Peyer's patch (tissue), 4 donors: ENCODE measurements at regions not wholly inside any gene's neighbourhood (a gene's known extent, or its start where the extent isn't known, plus 50 kb on each side); places are given as distances from the start of the nearest gene placed in this dataset.

ENCODE experiments used
- DNase-seq, 3 donors: peaks; one replicate each; pipeline ENCODE4 v3.0.0-alpha.2; 2017 to 2019
- H3K27ac ChIP-seq, 4 donors: fragments of 200-600 bp; sonication (generic); one replicate each; pipeline ENCODE4 v1.5.1; 2016 to 2019
- H3K27me3 ChIP-seq, 2 donors: fragments of 200-600 bp; sonication (generic); one replicate each; pipeline ENCODE4 v1.5.1; 2019
- H3K36me3 ChIP-seq, 3 donors: fragments of 200-600 bp; sonication (generic); one replicate each; pipeline ENCODE4 v1.5.1; 2016 to 2019
- H3K4me1 ChIP-seq, 4 donors: fragments of 200-600 bp; sonication (generic); one replicate each; pipeline ENCODE4 v1.5.1; 2016 to 2019
- H3K4me3 ChIP-seq, 4 donors: fragments of 200-600 bp; sonication (generic); 1 replicate in 3 of 4; 2 replicates in 1 of 4; pipeline ENCODE4 v1.5.1; 2016 to 2019; ENCODE audit warnings: mild to moderate bottlenecking in 1 of 4
- H3K9me3 ChIP-seq, 4 donors: fragments of 200-600 bp; sonication (generic); one replicate each; pipeline ENCODE4 v1.5.1; 2016 to 2019; ENCODE audit warnings: mild to moderate bottlenecking in 1 of 4
- POLR2A ChIP-seq, 2 donors: fragments of 450-650 bp; IDR thresholded peaks; one replicate each; pipeline ENCODE4 v1.5.1; 2017; ENCODE audit warnings: antibody characterized with exemption in 2 of 2, mild to moderate bottlenecking in 2 of 2, moderate library complexity in 2 of 2
- TF ChIP-seq, protein P1 (sequence below), 6 experiments: fragments of 450-650 bp in 4 of 6; fragments of 200-600 bp in 2 of 6; sonication (generic) in 1 of 6; IDR thresholded peaks; one replicate each; pipeline ENCODE4 v1.5.1; 2017 to 2019; ENCODE audit warnings: antibody characterized with exemption in 6 of 6, mild to moderate bottlenecking in 3 of 6, moderate library complexity in 1 of 6

DNA sequence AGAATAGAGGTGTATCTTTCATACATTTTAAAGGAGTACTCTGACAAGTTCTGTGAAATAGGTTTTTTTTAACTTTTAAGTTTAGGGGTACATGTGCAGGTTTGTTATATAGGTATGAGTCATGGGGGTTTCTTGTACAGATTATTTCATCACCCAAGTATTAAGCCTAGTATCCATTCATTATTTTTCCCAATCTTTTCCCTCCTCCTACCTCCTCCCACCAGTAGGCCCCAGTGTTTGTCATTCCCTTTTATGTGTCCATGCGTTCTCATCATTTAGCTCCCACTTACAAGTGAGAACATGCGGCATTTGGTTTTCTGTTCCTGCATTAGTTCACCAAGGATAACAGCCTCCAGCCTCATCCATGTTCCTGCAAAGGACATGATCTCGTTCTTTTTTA, 175.5 kb downstream of the CYB561 start:
- Histone ChIP-seq H3K9me3 (no peaks in the 10 kb centered on the region), H3K4me1 (no peaks in the 10 kb centered on the region), H3K36me3 (no peaks in the 10 kb centered on the region), H3K27me3 (no peaks in the 10 kb centered on the region), H3K27ac (no peak overlapping the region), H3K4me3 (no peak overlapping the region)
- no peak for DNase-seq
- TF ChIP-seq POLR2A (IDR thresholded peaks at IDR 0.05) = no peak
- TF ChIP-seq, protein P1, sequence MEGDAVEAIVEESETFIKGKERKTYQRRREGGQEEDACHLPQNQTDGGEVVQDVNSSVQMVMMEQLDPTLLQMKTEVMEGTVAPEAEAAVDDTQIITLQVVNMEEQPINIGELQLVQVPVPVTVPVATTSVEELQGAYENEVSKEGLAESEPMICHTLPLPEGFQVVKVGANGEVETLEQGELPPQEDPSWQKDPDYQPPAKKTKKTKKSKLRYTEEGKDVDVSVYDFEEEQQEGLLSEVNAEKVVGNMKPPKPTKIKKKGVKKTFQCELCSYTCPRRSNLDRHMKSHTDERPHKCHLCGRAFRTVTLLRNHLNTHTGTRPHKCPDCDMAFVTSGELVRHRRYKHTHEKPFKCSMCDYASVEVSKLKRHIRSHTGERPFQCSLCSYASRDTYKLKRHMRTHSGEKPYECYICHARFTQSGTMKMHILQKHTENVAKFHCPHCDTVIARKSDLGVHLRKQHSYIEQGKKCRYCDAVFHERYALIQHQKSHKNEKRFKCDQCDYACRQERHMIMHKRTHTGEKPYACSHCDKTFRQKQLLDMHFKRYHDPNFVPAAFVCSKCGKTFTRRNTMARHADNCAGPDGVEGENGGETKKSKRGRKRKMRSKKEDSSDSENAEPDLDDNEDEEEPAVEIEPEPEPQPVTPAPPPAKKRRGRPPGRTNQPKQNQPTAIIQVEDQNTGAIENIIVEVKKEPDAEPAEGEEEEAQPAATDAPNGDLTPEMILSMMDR (IDR thresholded peaks at IDR 0.05) = no peak

DNA sequence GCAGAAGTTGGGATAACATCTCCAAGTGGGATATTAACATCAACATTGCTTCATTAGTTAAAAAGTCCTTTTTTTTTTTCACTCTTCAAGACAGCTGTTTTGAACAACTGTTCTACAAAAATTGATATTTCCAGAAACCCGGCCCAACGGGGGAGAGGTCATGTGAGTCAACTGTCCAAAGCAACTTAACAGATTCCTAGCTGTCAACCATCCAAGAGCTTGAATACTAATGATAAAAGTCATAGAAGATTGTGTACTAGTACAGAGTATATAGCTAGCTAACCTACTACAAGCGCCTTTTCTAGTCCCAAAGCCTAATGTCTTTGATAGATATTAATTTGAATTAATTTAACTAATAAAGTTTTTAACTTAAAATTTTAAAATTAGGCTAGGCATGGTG, 172.0 kb downstream of the CYB561 start:
- no peak for DNase-seq
- TF ChIP-seq POLR2A (IDR thresholded peaks at IDR 0.05) = no peak
- TF ChIP-seq, protein P1 (IDR thresholded peaks at IDR 0.05) = no peak
- Histone ChIP-seq H3K4me1 (no peaks in the 10 kb centered on the region), H3K4me3 (no peak overlapping the region), H3K36me3 (no peaks in the 10 kb centered on the region), H3K9me3 (no peaks in the 10 kb centered on the region), H3K27ac (no peak overlapping the region), H3K27me3 (no peaks in the 10 kb centered on the region)

DNA sequence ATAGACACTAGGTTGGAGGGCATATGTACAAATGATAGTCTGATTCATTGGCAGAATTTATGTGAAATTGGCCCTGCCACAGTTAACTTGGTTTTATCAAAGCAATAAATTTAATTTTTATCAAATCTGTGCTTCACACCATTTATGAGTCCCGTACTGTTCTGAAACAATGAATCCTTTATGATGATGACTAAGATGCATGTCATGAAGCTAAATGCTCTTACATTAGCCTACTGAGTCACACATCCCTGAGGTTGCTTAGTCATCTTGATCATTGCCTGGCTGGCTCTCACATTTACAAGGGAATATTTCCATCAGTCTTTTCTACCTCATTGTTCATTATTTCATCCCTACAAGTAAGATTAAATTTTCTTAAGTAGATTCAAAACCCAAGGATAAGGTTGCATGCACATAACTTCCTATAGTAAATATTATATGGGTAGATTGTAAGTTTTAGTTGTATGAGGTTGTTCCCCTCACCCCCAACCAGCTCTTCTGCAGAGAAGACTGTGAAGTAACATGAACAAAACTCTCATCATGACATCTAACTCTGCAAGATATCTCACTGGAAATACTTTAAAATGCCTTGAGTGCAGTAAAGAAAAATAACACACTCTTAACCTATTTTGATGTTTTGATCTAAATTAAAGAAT, 170.7 kb downstream of the CYB561 start:
- H3K4me1 ChIP-seq = no peaks in the 10 kb centered on the region
- H3K27ac ChIP-seq = no peak overlapping the region
- DNase-seq = peak in 1 of 3 donors; percentile 49
- no peaks in the 10 kb centered on the region for H3K36me3 ChIP-seq
- H3K9me3 ChIP-seq = no peaks in the 10 kb centered on the region
- H3K4me3 ChIP-seq = no peak overlapping the region
- TF ChIP-seq POLR2A (IDR thresholded peaks at IDR 0.05) = no peak
- TF ChIP-seq, protein P1 (IDR thresholded peaks at IDR 0.05) = no peak
- no peaks in the 10 kb centered on the region for H3K27me3 ChIP-seq

DNA sequence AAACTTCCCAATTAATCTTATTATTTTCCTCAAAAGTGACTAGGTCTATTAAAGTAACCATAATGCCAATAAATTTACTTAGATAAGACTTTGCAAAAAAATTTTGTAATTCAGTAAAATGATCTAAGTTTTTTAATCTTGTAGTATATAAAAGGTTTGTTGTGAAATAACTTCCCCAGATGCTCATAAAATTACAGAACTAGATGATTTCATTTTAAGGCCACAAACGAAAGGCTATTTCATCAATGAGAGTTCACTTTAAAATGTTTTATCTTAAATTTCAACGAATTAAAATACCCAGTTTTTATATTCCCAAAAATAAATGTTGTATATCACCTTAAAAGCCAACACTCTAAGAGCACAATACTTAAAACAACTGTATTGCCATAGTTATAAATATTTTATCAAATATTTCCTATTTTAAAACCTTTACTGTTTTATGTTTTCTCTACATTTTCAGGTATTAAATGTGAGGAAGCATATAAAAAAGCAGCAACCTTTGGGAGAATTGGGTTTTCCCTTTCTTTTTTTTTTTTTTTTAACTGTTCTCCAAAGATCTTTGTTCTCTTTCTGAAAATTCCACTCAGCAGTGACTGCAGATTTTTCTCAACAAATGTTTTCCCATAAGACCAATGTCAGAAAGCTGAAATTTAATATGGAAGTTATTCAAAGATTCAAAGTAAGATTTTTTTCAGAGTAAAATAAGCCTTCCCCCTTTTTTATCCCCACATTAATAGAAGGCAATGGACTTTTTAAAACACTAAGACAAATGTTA, 169.9 kb downstream of the CYB561 start:
- TF ChIP-seq, protein P1 (IDR thresholded peaks at IDR 0.05) = no peak
- no peak for TF ChIP-seq POLR2A (IDR thresholded peaks at IDR 0.05)
- Histone ChIP-seq H3K36me3 (no peaks in the 10 kb centered on the region), H3K4me1 (no peaks in the 10 kb centered on the region), H3K27ac (no peak overlapping the region), H3K4me3 (no peak overlapping the region), H3K27me3 (no peaks in the 10 kb centered on the region), H3K9me3 (no peaks in the 10 kb centered on the region)
- no peak for DNase-seq

DNA sequence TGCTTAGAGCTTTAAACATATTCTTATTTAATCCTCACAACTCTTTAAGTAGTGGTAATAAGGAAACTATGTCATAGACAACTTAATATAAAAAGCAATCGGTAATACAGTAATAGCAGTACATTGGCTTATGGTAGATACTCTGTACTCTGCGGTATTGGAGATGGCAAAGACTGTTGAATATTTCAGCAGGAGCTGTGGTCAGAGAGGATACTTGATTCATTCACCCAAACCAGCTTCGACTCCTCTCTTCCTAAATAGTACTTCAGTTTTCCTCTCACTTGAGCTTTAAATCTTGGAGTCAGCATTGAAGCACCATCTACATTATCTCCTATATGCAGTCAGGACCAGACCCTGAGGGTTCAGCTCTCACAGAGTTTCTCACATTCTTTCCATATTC, 169.3 kb downstream of the CYB561 start:
- Histone ChIP-seq H3K27ac (no peak overlapping the region), H3K27me3 (no peaks in the 10 kb centered on the region), H3K36me3 (no peaks in the 10 kb centered on the region), H3K9me3 (no peaks in the 10 kb centered on the region), H3K4me3 (no peak overlapping the region), H3K4me1 (no peaks in the 10 kb centered on the region)
- no peak for TF ChIP-seq POLR2A (IDR thresholded peaks at IDR 0.05)
- TF ChIP-seq, protein P1 (IDR thresholded peaks at IDR 0.05) = no peak
- DNase-seq = no peak
